ENCODE measurements at regions not wholly inside any gene's neighbourhood (a gene's known extent, or its start where the extent isn't known, plus 50 kb on each side); places are given as distances from the start of the nearest gene placed in this dataset.

DNA sequence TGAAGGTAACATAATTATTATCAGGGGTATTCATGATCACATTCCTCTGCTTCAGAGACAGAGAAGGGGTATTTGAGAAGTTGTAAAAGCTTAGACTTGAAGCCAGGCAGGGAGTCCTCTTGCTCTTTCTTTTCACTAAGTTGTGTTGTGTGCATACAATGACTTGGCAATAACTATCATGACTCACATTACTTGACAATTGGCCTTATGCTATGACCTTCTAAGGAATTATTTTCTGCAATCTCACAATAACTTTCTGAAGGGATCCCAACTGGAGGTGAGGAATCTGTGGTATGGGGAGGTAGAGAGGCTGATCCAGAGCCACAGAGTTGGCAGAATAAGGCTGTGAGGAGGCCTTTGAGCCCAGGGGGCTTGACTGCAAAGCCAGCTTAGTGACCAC, 622.3 kb downstream of the MTRR start:
- TF ChIP-seq, protein P1, sequence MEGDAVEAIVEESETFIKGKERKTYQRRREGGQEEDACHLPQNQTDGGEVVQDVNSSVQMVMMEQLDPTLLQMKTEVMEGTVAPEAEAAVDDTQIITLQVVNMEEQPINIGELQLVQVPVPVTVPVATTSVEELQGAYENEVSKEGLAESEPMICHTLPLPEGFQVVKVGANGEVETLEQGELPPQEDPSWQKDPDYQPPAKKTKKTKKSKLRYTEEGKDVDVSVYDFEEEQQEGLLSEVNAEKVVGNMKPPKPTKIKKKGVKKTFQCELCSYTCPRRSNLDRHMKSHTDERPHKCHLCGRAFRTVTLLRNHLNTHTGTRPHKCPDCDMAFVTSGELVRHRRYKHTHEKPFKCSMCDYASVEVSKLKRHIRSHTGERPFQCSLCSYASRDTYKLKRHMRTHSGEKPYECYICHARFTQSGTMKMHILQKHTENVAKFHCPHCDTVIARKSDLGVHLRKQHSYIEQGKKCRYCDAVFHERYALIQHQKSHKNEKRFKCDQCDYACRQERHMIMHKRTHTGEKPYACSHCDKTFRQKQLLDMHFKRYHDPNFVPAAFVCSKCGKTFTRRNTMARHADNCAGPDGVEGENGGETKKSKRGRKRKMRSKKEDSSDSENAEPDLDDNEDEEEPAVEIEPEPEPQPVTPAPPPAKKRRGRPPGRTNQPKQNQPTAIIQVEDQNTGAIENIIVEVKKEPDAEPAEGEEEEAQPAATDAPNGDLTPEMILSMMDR (IDR thresholded peaks at IDR 0.05), result no peak
- Histone ChIP-seq H2AFZ (no peak overlapping the region), H3K27ac (no peak overlapping the region), H3K79me2 (no peaks in the 10 kb centered on the region), H3K36me3 (ENCODE audit: control insufficient read depth, insufficient read depth, low read length) (no peaks in the 10 kb centered on the region), H3K27me3 (ENCODE audit: control insufficient read depth, insufficient read depth, low read length) (no peaks in the 10 kb centered on the region), H3K4me2 (ENCODE audit: low read length) (no peak overlapping the region), H3K9me3 (ENCODE audit: control insufficient read depth, low read length) (no peaks in the 10 kb centered on the region), H3K9ac (no peak overlapping the region), H3K4me1 (no peaks in the 10 kb centered on the region), H3K4me3 (ENCODE audit: low read depth, low read length) (no peak overlapping the region)

DNA sequence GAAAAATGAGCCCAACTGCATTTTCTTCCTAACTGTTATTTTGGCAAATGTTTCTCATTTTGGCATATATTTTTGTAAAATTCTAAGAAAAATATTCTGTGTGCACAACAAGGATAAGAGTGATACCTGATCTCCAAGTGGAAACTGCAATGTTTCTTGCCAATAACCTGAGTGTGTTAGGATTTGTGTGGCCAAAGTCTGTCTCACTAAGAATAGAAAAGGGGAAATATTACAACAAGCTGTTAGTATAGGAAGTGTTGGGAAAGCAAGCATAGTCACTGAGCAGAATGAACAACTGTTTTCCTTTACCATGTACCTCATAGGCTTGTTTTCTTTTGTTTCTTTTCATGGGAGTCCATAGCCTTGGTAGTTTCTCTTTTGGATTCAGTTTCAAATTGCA, 624.2 kb downstream of the MTRR start:
- no peak overlapping the region for H2AFZ ChIP-seq
- no peaks in the 10 kb centered on the region for H3K4me1 ChIP-seq
- no peak overlapping the region for H3K4me3 ChIP-seq (ENCODE audit: low read depth, low read length)
- H3K27me3 ChIP-seq (ENCODE audit: control insufficient read depth, insufficient read depth, low read length), result no peaks in the 10 kb centered on the region
- no peak overlapping the region for H3K9ac ChIP-seq
- no peaks in the 10 kb centered on the region for H3K36me3 ChIP-seq (ENCODE audit: control insufficient read depth, insufficient read depth, low read length)
- TF ChIP-seq, protein P1 (IDR thresholded peaks at IDR 0.05), result no peak
- no peak overlapping the region for H3K4me2 ChIP-seq (ENCODE audit: low read length)
- no peak overlapping the region for H3K27ac ChIP-seq
- H3K9me3 ChIP-seq (ENCODE audit: control insufficient read depth, low read length), result no peaks in the 10 kb centered on the region
- no peaks in the 10 kb centered on the region for H3K79me2 ChIP-seq

DNA sequence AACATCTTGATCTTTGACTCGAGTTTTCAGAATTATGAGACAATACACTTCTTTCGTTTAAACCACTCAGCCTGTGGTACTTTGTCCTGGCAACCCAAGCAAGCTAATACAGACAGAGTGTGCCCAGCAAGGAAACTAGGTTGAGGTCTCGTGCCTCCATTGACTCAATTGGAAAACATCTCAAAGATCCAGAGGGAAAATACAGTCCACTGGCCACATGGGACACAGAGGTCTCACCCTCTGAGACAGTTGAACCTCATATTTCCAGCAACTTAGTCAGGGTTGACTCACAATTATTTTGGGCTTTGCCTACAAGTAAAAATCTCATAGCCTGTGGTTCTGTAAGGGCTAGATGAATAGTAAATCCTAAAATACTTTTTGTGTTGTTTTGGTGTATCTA, 631.5 kb downstream of the MTRR start:
- no peak overlapping the region for H3K9ac ChIP-seq
- H3K27me3 ChIP-seq (ENCODE audit: control insufficient read depth, insufficient read depth, low read length), result no peaks in the 10 kb centered on the region
- no peaks in the 10 kb centered on the region for H3K4me1 ChIP-seq
- H3K36me3 ChIP-seq (ENCODE audit: control insufficient read depth, insufficient read depth, low read length), result no peaks in the 10 kb centered on the region
- no peaks in the 10 kb centered on the region for H3K9me3 ChIP-seq (ENCODE audit: control insufficient read depth, low read length)
- H3K4me3 ChIP-seq (ENCODE audit: low read depth, low read length), result no peak overlapping the region
- H2AFZ ChIP-seq, result no peak overlapping the region
- no peaks in the 10 kb centered on the region for H3K79me2 ChIP-seq
- no peak overlapping the region for H3K4me2 ChIP-seq (ENCODE audit: low read length)
- no peak overlapping the region for H3K27ac ChIP-seq
- TF ChIP-seq, protein P1 (IDR thresholded peaks at IDR 0.05), result no peak

DNA sequence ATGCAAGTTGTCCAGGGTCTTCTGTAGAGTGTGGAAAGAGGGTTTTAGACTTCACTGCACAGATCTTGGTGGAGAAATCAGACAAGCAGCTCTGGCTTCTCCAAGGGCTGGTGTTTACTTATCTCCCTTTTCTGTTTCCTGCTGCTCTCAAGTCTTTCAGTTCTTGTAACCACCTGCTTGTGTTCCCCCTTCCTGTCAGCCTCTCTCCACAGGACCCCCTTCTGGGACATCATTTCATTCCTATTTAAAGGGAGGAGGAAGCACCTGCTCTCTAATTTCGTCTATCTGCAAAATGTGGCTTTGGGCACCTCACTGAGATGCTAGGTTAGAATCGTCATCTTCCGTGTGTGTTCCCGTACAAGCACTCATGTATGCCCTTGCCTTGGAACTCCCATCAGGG, 636.2 kb downstream of the MTRR start:
- no peak overlapping the region for H2AFZ ChIP-seq

DNA sequence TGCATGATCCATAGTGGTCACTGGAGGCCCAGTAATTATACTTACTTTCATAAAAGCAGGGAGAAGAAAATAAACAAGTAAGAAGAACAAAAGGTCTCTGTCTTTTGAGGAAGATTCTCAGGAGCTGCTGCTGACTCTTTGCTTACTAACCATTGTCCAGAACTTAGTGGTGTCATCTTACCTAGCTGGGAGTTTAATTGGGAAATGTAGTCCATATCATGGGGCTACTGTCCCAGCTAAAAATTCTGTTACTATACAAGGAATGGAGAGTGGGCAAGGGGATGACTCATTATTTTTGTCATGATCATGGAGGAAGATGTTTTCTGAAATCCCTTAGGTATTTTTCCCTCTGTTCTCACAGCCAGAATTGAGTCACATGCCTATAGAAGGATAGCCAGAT, 639.3 kb downstream of the MTRR start:
- H3K27ac ChIP-seq, result no peak overlapping the region
- H3K27me3 ChIP-seq (ENCODE audit: control insufficient read depth, insufficient read depth, low read length), result no peaks in the 10 kb centered on the region
- no peak overlapping the region for H3K9ac ChIP-seq
- no peaks in the 10 kb centered on the region for H3K9me3 ChIP-seq (ENCODE audit: control insufficient read depth, low read length)
- TF ChIP-seq, protein P1 (IDR thresholded peaks at IDR 0.05), result no peak
- no peaks in the 10 kb centered on the region for H3K36me3 ChIP-seq (ENCODE audit: control insufficient read depth, insufficient read depth, low read length)
- H2AFZ ChIP-seq, result no peak overlapping the region
- H3K4me3 ChIP-seq (ENCODE audit: low read depth, low read length), result no peak overlapping the region
- no peaks in the 10 kb centered on the region for H3K4me1 ChIP-seq
- no peak overlapping the region for H3K4me2 ChIP-seq (ENCODE audit: low read length)
- H3K79me2 ChIP-seq, result no peaks in the 10 kb centered on the region

More for the DNA sequence above, 636.2 kb downstream of the MTRR start:
- Histone ChIP-seq H3K9me3 (ENCODE audit: control insufficient read depth, low read length) (no peaks in the 10 kb centered on the region), H3K9ac (no peak overlapping the region), H3K27ac (no peak overlapping the region), H3K4me3 (ENCODE audit: low read depth, low read length) (no peak overlapping the region), H3K4me1 (no peaks in the 10 kb centered on the region), H3K4me2 (ENCODE audit: low read length) (no peak overlapping the region), H3K36me3 (ENCODE audit: control insufficient read depth, insufficient read depth, low read length) (no peaks in the 10 kb centered on the region), H3K79me2 (no peaks in the 10 kb centered on the region), H3K27me3 (ENCODE audit: control insufficient read depth, insufficient read depth, low read length) (no peaks in the 10 kb centered on the region)
- TF ChIP-seq, protein P1 (IDR thresholded peaks at IDR 0.05), result no peak

All from parathyroid adenoma (tissue), 2 donors.